Lung (tissue), 11 donors: ENCODE measurements at regions not wholly inside any gene's neighbourhood (a gene's known extent, or its start where the extent isn't known, plus 50 kb on each side); places are given as distances from the start of the nearest gene placed in this dataset.

Experiments
- ATAC-seq: fragments of 200-7000 bp; cut with Tn5 transposase; one replicate; pipeline ENCODE4 v1.9.1; 2020; ENCODE audit warnings: moderate number of reproducible peaks; ENCODE audit not compliant: insufficient read depth, low FRiP score
- DNase-seq, 3 donors: peaks; one replicate each; pipeline ENCODE4 v3.0.0-alpha.2; 2013 to 2017
- H3K27ac ChIP-seq, 2 donors: one replicate each; pipeline ENCODE4 v1.5.1; 2013; ENCODE audit warnings: mild to moderate bottlenecking in 2 of 2, moderate library complexity in 2 of 2, control low read depth in 1 of 2, inconsistent platforms in 1 of 2, low read depth in 1 of 2, low read length in 1 of 2
- H3K27me3 ChIP-seq, 3 donors: one replicate each; pipeline ENCODE4 v1.5.1; 2013; ENCODE audit warnings: low read length in 2 of 3; ENCODE audit not compliant: control insufficient read depth in 3 of 3, insufficient read depth in 3 of 3
- H3K36me3 ChIP-seq, 4 donors: one replicate each; pipeline ENCODE4 v1.5.1; 2013; ENCODE audit warnings: low read length in 4 of 4, mild to moderate bottlenecking in 1 of 4, moderate library complexity in 1 of 4; ENCODE audit not compliant: control insufficient read depth in 4 of 4, insufficient read depth in 4 of 4
- H3K4me1 ChIP-seq, 5 donors: one replicate each; pipeline ENCODE4 v1.5.1; 2013; ENCODE audit warnings: low read length in 5 of 5, mild to moderate bottlenecking in 2 of 5, moderate library complexity in 1 of 5; ENCODE audit not compliant: control insufficient read depth in 5 of 5, insufficient read depth in 5 of 5
- H3K4me3 ChIP-seq: one replicate; pipeline ENCODE4 v1.5.1; 2013; ENCODE audit warnings: mild to moderate bottlenecking, control low read depth, moderate library complexity
- H3K9ac ChIP-seq, 2 donors: one replicate each; pipeline ENCODE4 v1.5.1; 2013; ENCODE audit warnings: low read length in 2 of 2, control low read depth in 1 of 2; ENCODE audit not compliant: insufficient read depth in 1 of 2
- H3K9me3 ChIP-seq, 4 donors: one replicate each; pipeline ENCODE4 v1.5.1; 2013; ENCODE audit warnings: low read length in 3 of 4, mild to moderate bottlenecking in 1 of 4, moderate library complexity in 1 of 4; ENCODE audit not compliant: control insufficient read depth in 4 of 4, insufficient read depth in 3 of 4
- WGBS, 2 donors: extraction: QIAGEN DNeasy Blood & Tissue Kit; methylation state at CpG; one replicate each; pipeline ENCODE4 v1.1.7; 2013; 5-methylcytosine and 5-hydroxymethylcytosine counted together
- TF ChIP-seq, protein P1 (sequence below): IDR thresholded peaks from 2 replicates; pipeline ENCODE4 v1.5.1; 2012; ENCODE audit warnings: mild to moderate bottlenecking; ENCODE audit errors: control extremely low read depth, extremely low read depth
- donor health status: control.
- donor health status: control.
- donor health status: Bipolar disorder and iron deficiency.
- donor health status: healthy.
- donor health status: DM: yes; HTN: yes; CAD: no.

DNA sequence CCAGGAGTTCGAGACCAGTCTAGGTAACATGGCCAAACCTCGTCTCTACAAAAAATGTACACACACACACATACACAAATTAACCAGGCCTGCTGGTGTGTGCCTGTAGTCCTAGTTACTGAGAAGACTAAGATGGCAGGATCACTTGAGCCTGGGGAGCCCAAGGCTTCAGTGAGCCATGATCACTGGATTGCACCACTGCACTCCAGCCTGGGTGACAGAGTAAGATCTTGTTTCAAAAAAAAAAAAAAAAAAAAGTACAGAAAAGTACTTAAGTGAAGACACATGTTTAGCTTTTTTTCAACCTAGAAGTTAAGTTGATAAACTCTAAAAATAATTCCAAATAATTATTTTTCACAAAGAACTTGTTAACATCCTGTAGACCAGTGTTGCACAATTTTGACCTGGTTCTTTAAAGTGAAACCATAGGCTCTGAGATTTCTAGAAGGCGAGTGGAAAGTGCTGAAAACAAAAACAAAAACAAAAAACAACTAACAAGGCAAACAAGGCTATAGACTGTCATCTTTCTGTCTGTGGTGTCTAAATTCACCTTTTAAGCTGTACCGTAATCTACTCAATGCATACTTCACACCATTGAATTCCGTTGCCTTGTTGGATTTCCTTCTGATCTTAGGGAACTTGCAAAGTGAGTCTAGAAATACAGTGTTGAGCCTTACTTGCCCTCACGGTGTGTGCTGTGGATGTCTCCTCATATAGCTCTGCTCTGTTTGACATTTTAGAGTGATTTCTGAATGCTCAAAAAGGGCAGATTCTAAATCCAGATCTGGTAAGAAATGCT lies 63.5 kb downstream of the CHST2 start:
- TF ChIP-seq, protein P1, sequence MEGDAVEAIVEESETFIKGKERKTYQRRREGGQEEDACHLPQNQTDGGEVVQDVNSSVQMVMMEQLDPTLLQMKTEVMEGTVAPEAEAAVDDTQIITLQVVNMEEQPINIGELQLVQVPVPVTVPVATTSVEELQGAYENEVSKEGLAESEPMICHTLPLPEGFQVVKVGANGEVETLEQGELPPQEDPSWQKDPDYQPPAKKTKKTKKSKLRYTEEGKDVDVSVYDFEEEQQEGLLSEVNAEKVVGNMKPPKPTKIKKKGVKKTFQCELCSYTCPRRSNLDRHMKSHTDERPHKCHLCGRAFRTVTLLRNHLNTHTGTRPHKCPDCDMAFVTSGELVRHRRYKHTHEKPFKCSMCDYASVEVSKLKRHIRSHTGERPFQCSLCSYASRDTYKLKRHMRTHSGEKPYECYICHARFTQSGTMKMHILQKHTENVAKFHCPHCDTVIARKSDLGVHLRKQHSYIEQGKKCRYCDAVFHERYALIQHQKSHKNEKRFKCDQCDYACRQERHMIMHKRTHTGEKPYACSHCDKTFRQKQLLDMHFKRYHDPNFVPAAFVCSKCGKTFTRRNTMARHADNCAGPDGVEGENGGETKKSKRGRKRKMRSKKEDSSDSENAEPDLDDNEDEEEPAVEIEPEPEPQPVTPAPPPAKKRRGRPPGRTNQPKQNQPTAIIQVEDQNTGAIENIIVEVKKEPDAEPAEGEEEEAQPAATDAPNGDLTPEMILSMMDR: no peak
- no peaks in the 10 kb centered on the region for H3K4me1 ChIP-seq

DNA sequence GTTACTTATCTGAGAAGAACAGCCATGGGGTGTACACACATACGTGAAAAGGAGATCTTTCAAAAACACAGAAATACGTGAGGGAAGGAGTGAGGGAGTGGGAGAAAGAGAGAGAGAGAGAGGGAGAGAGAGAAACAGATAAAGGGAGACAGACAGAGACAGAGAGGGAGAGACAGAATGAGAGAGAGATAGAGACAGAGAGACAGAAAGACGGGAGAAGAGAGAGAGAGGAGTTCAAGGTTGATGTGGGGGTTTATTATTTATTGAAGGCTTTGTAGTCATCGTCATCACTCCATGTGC lies 64.0 kb downstream of the CHST2 start:
- H3K36me3 ChIP-seq: no peaks in the 10 kb centered on the region
- no peak for ATAC-seq
- H3K27ac ChIP-seq: no peak overlapping the region
- no peak for DNase-seq
- no peaks in the 10 kb centered on the region for H3K27me3 ChIP-seq
- no peak overlapping the region for H3K9ac ChIP-seq
- H3K9me3 ChIP-seq: no peaks in the 10 kb centered on the region
- H3K4me1 ChIP-seq: no peaks in the 10 kb centered on the region
- no peak overlapping the region for H3K4me3 ChIP-seq
- TF ChIP-seq, protein P1: no peak
- 79 to 92% methylated on average over 4 of the region's 4 CpGs for whole genome bisulfite sequencing, 2 donors

More for the DNA sequence above, 63.5 kb downstream of the CHST2 start:
- no peak overlapping the region for H3K27ac ChIP-seq
- ATAC-seq (no peak), DNase-seq (peak in 1 of 3 donors; percentile 39)
- H3K27me3 ChIP-seq: no peaks in the 10 kb centered on the region
- H3K9me3 ChIP-seq: no peaks in the 10 kb centered on the region
- H3K9ac ChIP-seq: no peak overlapping the region
- H3K4me3 ChIP-seq: no peak overlapping the region
- WGBS, 2 donors: 88 to 90% methylated on average over 6 of the region's 6 CpGs
- no peaks in the 10 kb centered on the region for H3K36me3 ChIP-seq

DNA sequence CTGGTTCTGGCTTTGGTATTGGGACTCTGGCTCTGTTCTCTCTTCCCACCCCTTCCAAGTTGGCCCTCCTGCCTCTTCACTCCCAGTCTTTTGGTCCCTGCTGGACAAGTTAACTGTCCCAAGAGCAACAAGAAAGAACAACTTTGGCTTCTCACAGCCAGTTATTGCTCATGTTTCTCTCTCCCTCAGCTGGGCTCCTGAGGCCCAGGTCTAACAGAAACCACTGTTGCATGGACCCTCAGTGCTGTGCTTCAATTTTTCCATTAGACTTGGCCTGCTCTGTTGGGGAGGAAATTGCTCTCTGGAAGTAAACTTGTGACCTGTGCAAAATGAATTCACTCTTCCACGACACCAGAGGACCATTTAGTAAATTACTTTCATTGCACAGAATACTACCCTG lies 64.5 kb downstream of the CHST2 start:
- ATAC-seq: no peak
- Histone ChIP-seq H3K9ac (no peak overlapping the region), H3K36me3 (no peaks in the 10 kb centered on the region), H3K9me3 (no peaks in the 10 kb centered on the region), H3K27me3 (no peaks in the 10 kb centered on the region), H3K4me3 (no peak overlapping the region), H3K27ac (no peak overlapping the region), H3K4me1 (no peaks in the 10 kb centered on the region)
- TF ChIP-seq, protein P1: no peak
- DNase-seq: no peak
- 80 to 85% methylated on average over 1 of the region's 1 CpG for WGBS, 2 donors

DNA sequence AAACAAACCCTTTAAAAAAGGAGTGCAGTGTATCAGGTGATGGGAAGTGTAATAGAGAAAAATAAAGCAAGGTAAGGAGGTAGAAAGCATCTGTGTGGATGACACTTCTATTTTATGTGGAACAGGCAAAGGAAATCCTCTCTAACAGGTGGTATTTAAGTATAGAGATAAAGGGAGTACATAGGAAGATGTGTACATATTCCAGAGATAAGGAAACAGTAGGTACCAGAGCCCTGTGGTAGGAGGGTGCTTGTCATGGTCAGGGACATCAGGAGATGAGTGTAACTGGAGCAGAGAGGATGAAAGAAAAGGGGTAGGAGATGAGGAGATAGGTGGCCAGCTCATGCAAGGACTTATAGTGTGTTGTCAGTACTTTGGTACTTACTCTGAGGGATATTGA lies 65.8 kb downstream of the CHST2 start:
- Histone ChIP-seq H3K27ac (no peak overlapping the region), H3K9me3 (no peaks in the 10 kb centered on the region), H3K9ac (no peak overlapping the region), H3K27me3 (no peaks in the 10 kb centered on the region), H3K4me3 (no peak overlapping the region), H3K36me3 (no peaks in the 10 kb centered on the region), H3K4me1 (no peaks in the 10 kb centered on the region)
- ATAC-seq (no peak), DNase-seq (no peak)
- TF ChIP-seq, protein P1: no peak
